Esophagus squamous epithelium (tissue), 5 donors: ENCODE measurements at regions not wholly inside any gene's neighbourhood (a gene's known extent, or its start where the extent isn't known, plus 50 kb on each side); places are given as distances from the start of the nearest gene placed in this dataset.
"Not testable (repeated sequence)": the region's sequence is repeated elsewhere in the genome, so short reads cannot be mapped to it uniquely, and the experiment has no call there.

Experiments
- DNase-seq: peaks from one replicate; lab custom pipeline; 2025; lab: John Stamatoyannopoulos, UW
- H3K27ac ChIP-seq, 4 donors: fragments of 200-600 bp; sonication (generic); one replicate each; pipeline ENCODE4 v1.5.1; 2016 to 2019; ENCODE audit warnings: mild to moderate bottlenecking in 1 of 4
- H3K27me3 ChIP-seq, 4 donors: fragments of 200-600 bp; sonication (generic); 1 replicate in 3 of 4; 2 replicates in 1 of 4; pipeline versions ENCODE4 v1.5.1 to v1.6.0; 2017 to 2021; ENCODE audit warnings: antibody characterized with exemption in 1 of 4
- H3K36me3 ChIP-seq, 3 donors: fragments of 200-600 bp; sonication (generic); one replicate each; pipeline ENCODE4 v1.5.1; 2016 to 2019
- H3K4me1 ChIP-seq, 3 donors: fragments of 200-600 bp; sonication (generic); one replicate each; pipeline ENCODE4 v1.5.1; 2017 to 2019
- H3K4me3 ChIP-seq, 4 donors: fragments of 200-600 bp; sonication (generic); 1 replicate in 3 of 4; 2 replicates in 1 of 4; pipeline ENCODE4 v1.5.1; 2016 to 2019; ENCODE audit warnings: mild to moderate bottlenecking in 2 of 4, moderate library complexity in 1 of 4
- H3K9me3 ChIP-seq, 3 donors: fragments of 200-600 bp; sonication (generic); one replicate each; pipeline ENCODE4 v1.5.1; 2016 to 2019
- CTCF ChIP-seq, 6 experiments: fragments of 450-650 bp in 4 of 6; fragments of 200-600 bp in 2 of 6; sonication (generic) in 2 of 6; IDR thresholded peaks; one replicate each; pipeline ENCODE4 v1.5.1; 2016 to 2019; ENCODE audit warnings: antibody characterized with exemption in 6 of 6, mild to moderate bottlenecking in 4 of 6, moderate library complexity in 4 of 6
- POLR2A ChIP-seq, 4 donors: fragments of 450-650 bp; IDR thresholded peaks; one replicate each; pipeline ENCODE4 v1.6.1; 2017; ENCODE audit warnings: antibody characterized with exemption in 4 of 4, mild to moderate bottlenecking in 4 of 4, moderate library complexity in 3 of 4
- WGBS, 2 donors: methylation state at CpG; one replicate each; pipeline ENCODE4 v1.1.5; 2018; 5-methylcytosine and 5-hydroxymethylcytosine counted together
- intact Hi-C: fragments of 100-400 bp; cut with DNase I; formaldehyde crosslinking; loops from one replicate; pipeline ENCODE4 v1.15.0; 2022
- donor health status: DM: yes; HTN: yes; CAD: no.

DNA sequence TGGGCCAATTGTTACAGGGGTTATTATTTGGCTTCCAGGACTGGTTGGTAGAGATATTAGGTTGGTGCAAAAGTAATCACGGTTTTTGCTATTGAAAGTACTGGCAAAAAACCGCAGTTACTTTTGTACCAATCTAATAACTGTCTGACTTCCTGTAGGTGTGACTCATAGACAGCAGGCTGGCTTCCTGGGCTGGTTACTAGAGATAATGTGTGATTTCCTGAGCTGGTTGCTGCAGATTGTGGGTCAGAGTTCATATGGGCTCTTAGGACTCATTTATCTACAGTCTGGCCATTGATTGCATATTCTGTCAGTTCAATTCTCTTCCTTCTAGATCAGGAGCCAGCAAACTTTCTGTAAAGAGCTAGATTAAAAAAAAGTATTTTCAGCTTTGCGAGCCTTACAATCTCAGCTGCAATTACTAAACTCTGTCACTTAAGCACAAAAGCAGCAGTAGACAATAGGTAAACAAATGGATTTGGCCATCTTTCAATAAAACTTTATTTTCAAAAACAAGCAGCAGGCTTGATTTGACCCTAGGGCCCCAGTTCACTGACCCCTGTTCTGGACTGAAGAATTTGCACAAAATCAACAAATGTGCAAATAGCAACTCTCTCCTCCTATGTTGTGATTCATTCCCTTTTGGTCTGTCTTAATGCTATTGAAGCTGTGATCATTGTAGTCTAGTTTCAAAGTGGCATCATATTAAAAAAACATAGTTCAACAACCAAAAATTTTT is 50.8 kb upstream of the BOD1L1 start:
- intact Hi-C loops: no loop called here
- Histone ChIP-seq H3K27ac (no peak overlapping the region), H3K9me3 (no peaks in the 10 kb centered on the region), H3K4me1 (no peaks in the 10 kb centered on the region), H3K36me3 (no peaks in the 10 kb centered on the region), H3K27me3 (no peaks in the 10 kb centered on the region), H3K4me3 (no peak overlapping the region)
- no peak for DNase-seq
- TF ChIP-seq CTCF (IDR thresholded peaks at IDR 0.05) (no peak), POLR2A (IDR thresholded peaks at IDR 0.05) (no peak)
- 80 to 91% methylated on average over 3 of the region's 3 CpGs for WGBS, 2 donors

GRCh38 chr4:13681570-13681969 is 54.0 kb upstream of the BOD1L1 start:
- no peaks in the 10 kb centered on the region for H3K27me3 ChIP-seq
- TF ChIP-seq POLR2A (IDR thresholded peaks at IDR 0.05) (no peak), CTCF (IDR thresholded peaks at IDR 0.05) (no peak)
- no peaks in the 10 kb centered on the region for H3K36me3 ChIP-seq
- no peak overlapping the region for H3K27ac ChIP-seq
- intact Hi-C loops: no loop called here
- no peak overlapping the region for H3K4me3 ChIP-seq
- WGBS, 2 donors: 74 to 83% methylated on average over 2 of the region's 2 CpGs
- H3K9me3 ChIP-seq: no peaks in the 10 kb centered on the region
- H3K4me1 ChIP-seq: no peaks in the 10 kb centered on the region
- no peak for DNase-seq

- DNase-seq: no peak
- H3K27me3 ChIP-seq: no peaks in the 10 kb centered on the region
- TF ChIP-seq CTCF (IDR thresholded peaks at IDR 0.05): no peak
- TF ChIP-seq POLR2A (IDR thresholded peaks at IDR 0.05): no peak
- WGBS, 2 donors: 18 to 40% methylated on average over 1 of the region's 1 CpG
- intact Hi-C loops: no loop called here
- H3K4me3 ChIP-seq: no peak overlapping the region
- no peaks in the 10 kb centered on the region for H3K36me3 ChIP-seq
- H3K9me3 ChIP-seq: no peaks in the 10 kb centered on the region
- no peaks in the 10 kb centered on the region for H3K4me1 ChIP-seq
- no peak overlapping the region for H3K27ac ChIP-seq
Measured at GRCh38 chr4:13694256-13694655, 66.7 kb upstream of the BOD1L1 start.

- Histone ChIP-seq H3K4me3 (no peak overlapping the region), H3K4me1 (peaks cover 0 to 7% (median 0%) of the 10 kb centered on the region in 3 donors), H3K36me3 (no peaks in the 10 kb centered on the region), H3K27ac (no peak overlapping the region), H3K27me3 (no peaks in the 10 kb centered on the region), H3K9me3 (no peaks in the 10 kb centered on the region)
- no peak for DNase-seq
- TF ChIP-seq CTCF (IDR thresholded peaks at IDR 0.05): no peak
- TF ChIP-seq POLR2A (IDR thresholded peaks at IDR 0.05): no peak
- 68 to 86% methylated on average over 2 of the region's 2 CpGs for WGBS, 2 donors
- intact Hi-C loops: no loop called here
Measured at GRCh38 chr4:13698296-13698695, 70.8 kb upstream of the BOD1L1 start.

- H3K27me3 ChIP-seq: no peaks in the 10 kb centered on the region
- WGBS, 2 donors: 50 to 52% methylated on average over 8 of the region's 8 CpGs
- no peaks in the 10 kb centered on the region for H3K9me3 ChIP-seq
- no peaks in the 10 kb centered on the region for H3K36me3 ChIP-seq
- H3K4me1 ChIP-seq: peaks cover 0 to 15% (median 0%) of the 10 kb centered on the region in 3 donors
- H3K4me3 ChIP-seq: no peak overlapping the region
- no peak for TF ChIP-seq CTCF (IDR thresholded peaks at IDR 0.05)
- intact Hi-C loops: no loop called here
- no peak for DNase-seq
- no peak overlapping the region for H3K27ac ChIP-seq
Measured at GRCh38 chr4:13700021-13700857, 72.7 kb upstream of the BOD1L1 start.

- H3K4me3 ChIP-seq, H3K9me3 ChIP-seq, intact Hi-C loops, H3K36me3 ChIP-seq, DNase-seq, H3K27me3 ChIP-seq, H3K27ac ChIP-seq: not testable (repeated sequence)
- H3K4me1 ChIP-seq: peaks cover 0 to 20% (median 0%) of the 10 kb centered on the region in 3 donors
- WGBS, 2 donors: 56% methylated on average over 1 of the region's 1 CpG; no CpG with 5 or more reads in 1 of the 2 donors
Measured at GRCh38 chr4:13700858-13701140, 73.3 kb upstream of the BOD1L1 start.
